HG03565 (cell line): ENCODE measurements at regions not wholly inside any gene's neighbourhood (a gene's known extent, or its start where the extent isn't known, plus 50 kb on each side); places are given as distances from the start of the nearest gene placed in this dataset.
"Not testable (repeated sequence)": the region's sequence is repeated elsewhere in the genome, so short reads cannot be mapped to it uniquely, and the experiment has no call there.

ENCODE experiments used
- ATAC-seq: cut with Tn5 transposase; IDR thresholded peaks from one replicate; pipeline ENCODE4 v1.9.1; 2021; ENCODE audit warnings: mild to moderate bottlenecking, moderate library complexity; ENCODE audit not compliant: unreplicated experiment

DNA sequence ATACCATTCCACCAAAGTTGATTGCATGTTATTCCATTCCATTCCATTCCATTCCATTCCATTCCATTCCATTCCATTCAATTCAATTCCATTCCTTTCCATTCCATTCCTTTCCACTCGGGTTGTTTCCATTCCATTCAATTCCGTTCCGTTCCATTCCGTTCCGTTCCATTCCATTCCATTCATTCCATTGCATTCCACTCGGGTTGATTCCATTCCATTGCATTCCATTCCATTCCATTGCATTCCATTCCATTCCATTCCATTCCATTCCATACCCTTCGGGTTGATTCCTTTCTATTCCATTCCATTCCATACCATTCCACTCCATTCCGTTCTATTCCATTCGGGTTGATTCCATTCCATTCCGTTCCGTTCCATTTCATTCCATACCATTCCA, 166.9 kb downstream of the CWH43 start:
- not testable (repeated sequence) for ATAC-seq

- peak; percentile 42 for ATAC-seq
These were observed 168.4 kb downstream of the CWH43 start for GRCh38 chr4:49154308-49155103.

DNA sequence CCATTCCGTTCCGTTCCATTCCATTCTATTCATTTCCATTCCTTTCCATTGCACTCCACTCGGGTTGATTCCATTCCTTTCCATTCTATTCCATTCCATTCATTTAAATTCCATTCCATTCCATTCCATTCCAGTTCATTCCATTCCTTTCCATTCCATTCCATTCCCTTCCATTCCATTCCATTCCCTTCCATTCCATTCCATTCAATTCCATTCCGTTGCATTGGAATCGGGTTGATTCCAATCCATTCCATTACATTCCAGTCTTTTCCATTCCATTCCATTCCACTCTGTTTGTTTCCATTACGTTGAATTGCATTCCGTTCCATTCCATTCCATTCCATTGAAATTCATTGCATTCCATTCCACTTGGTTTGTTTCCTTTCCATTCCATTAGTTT, 169.2 kb downstream of the CWH43 start:
- ATAC-seq = not testable (repeated sequence)

DNA sequence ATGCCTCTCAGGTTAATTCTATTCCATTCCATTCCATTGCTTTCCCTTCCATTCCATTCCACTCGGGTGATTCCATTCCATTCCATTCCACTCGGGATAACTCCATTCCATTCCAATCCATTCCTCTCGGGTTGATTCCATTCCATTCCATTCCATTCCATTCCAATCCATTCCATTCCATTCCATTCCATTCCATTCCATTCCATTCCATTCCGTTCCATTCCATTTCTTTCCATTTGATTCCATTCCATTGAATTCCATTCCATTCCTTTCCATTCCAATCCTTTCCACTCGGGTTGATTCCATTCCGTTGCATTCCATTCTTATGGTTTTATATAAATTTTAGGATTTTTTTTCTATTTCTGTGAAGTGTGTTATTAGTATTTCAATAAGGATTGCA, 170.2 kb downstream of the CWH43 start:
- not testable (repeated sequence) for ATAC-seq

DNA sequence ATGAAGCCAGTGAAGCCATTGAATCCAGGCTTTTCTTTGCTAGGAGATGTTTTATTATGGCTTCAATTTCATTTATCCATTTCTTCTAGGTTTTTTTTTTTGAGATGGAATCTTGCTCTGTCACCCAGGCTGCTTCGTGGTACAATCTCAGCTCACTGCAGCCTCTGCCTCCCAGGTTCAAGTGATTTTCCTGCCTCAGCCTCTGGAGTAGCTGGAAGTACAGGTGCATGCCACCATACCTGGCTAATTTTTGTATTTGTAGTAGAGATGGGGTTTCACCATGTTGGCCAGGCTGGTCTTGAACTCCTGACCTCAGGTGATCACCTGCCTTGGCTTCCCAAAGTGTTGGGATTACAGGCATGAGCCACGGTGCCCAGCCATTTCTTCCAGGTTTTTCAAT, 171.6 kb downstream of the CWH43 start:
- ATAC-seq = not testable (repeated sequence)

- ATAC-seq = not testable (repeated sequence)
These were observed 175.1 kb downstream of the CWH43 start for GRCh38 chr4:49161111-49161541.

DNA sequence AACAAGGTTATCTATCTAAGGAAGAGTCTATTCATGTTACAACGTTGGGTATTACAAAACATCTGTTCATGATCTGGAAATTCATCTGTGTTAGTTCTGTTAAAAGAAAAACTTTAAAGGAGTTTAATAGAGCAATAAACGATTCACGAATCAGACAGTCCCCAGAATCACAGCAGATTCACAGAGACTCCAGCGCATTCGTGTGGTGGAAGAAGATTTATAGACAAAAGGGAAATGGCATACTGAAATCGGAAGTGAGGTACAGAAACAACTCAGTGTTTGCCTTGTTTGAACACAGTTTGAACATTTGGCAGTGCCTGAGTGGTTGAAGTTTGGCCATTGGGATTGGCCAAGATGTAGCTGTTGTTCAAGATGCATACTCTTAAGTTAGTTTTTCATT, 178.8 kb downstream of the CWH43 start:
- ATAC-seq = not testable (repeated sequence)

DNA sequence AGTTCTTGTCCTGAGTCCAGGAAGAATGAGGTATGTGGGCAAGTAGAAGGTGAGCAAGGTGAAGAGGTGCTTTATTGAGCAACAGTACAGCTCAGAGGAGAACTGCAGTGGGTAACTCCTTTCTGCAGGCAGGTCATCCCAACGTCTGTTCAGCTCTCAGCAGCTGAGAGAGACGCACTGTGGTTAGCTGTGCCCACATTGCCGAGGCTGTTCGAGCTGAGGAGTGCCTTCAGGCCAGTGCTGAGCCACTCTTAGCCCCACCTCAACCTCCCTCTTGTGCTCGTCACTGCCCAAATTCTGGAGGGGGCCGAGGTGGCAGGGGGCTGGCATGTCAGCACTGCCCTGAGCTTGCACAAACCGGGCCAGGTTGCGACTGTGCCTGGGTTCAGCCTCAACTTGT, 191.8 kb downstream of the CWH43 start:
- not testable (repeated sequence) for ATAC-seq

DNA sequence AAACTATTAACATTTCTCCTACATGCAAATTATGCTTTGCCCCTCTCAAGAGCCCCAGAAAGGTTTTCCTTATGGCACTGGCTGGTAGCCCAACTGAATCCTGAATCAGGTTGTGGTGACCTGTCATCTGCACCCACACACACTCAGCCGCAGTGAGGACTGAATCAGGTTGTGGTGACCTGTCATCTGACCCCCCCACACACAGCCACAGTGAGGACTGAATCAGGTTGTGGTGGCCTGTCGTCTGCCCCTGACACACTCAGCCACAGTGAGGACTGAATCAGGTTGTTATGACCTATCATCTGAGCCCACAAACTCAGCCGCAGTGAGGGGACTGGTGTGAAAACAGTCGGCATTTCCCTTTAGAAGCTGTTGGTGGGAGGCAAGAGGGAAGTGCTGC, 195.0 kb downstream of the CWH43 start:
- not testable (repeated sequence) for ATAC-seq

DNA sequence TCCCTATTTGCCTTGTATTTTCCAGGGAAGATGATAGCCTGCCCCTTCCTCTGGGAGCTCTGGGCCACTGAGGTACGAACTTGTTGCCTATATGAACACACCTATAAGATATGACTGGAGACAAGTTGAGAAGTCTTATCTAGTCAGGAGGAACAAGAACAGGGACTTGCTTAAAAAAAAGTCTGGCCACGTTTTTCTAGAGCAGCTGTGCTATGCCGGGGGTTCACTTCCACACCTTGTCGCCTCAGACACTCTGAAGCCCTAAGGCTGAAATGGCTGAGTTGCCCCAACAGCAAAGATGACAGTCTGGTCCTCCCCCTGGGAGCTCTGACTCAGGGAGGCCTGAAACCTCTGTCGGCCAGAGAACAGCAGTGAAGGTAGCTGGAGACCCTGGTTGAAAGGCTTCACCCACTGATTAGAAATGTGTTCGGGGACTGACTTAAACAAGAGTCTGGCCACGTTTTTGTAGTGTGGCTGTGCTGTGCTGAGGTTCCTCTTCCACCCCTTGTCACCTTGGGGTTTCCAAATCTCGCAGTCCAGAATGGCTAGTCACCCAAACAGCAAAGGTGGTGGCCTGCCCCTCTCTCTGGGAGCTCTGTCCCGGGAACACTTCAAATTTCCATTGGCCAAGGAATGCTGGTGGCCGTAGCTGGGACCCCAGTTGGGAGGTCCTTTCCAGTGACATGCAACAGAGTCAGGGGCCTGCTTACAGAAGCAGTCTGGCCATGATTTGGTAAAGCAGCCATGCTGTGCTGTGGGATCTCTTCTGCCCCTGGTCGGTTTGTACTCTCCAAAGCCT, 225.5 kb downstream of the CWH43 start:
- ATAC-seq = not testable (repeated sequence)

DNA sequence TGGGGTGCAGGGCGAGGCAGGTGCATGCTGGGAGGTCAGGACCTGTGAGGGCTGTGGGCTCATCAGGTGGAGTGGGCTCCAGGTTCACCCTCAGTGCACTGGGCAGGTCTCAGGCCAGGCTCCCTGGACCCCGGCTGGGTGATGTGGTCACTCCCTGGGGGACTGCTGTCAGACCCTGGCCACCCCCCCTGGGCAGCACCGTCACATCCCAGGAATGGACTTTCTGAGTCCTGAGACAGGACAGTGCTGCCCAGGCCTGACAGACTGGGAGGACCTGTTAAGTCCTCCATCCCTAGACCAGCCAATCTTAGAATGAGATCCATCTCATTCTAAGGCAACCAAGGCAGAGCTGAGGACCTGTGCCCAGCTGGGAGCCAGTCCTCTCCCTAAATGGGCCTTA, 227.2 kb downstream of the CWH43 start:
- ATAC-seq = not testable (repeated sequence)

- not testable (repeated sequence) for ATAC-seq
These were observed 227.7 kb downstream of the CWH43 start for GRCh38 chr4:49213750-49214149.

DNA sequence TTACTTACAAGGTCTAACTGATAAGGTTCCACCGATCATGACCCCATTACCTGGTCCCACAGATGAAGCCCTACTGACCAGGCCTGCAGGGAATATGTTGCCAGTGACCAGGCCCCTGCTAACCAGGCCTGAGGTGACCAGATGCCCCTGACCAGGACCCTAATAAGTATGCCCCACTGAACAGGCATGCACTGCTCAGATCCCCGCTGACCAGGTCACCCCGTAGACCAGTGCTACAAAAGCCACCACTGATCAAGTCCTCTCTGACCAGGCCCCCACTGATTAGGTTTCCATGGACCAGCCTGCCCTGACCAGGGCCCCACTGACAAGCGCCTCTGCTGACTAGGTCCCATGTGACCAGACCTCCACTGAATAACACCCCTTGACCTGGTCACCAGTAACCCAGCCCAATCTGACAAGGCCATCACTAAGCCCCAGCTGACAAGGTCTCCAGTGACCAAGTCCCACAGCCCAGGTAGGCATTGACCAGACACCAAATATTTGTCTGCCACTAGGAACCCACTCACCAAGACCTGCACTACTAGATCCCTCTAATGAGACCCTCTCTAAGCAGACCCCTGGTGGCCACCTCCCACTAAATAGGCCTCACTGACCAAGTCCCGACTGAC, 228.5 kb downstream of the CWH43 start:
- ATAC-seq = not testable (repeated sequence)

DNA sequence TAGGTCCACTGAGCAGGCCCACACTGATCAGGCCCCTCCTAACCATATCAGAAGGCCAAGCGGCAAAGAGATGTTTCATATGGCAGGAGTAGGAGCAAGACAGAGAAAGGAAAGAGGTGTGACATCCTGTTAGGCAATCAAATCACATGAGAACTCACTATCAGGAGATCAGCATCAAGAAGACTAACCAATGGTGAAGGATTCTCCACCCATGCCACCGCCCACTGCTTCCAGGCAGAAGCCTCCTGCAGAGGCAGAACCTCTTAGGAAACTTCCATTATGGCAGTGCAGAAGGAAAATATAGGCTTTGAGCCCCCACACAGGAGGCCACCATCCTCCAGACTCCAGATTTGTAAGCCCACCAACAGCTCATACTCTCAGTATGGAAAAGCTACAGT, 229.0 kb downstream of the CWH43 start:
- not testable (repeated sequence) for ATAC-seq

DNA sequence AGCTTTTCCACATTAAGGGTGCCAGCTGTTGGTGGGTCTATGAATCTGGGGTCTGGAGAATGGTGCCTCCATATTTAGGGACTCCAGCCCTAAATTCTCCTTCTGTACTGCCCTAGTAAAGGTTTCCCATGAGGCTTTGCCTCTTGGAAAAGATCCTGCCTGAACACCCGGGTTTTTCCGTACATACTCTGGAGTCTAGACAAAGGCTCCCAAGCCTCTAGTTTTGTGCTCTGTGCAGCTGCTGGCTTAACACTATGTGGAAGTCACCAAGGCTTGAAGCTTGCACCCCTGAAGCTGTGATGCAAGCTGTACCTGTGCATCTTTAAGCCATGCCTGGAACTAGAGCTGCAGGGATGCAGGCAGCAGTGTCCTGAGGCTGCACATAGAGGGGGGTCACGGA, 230.5 kb downstream of the CWH43 start:
- ATAC-seq = not testable (repeated sequence)

DNA sequence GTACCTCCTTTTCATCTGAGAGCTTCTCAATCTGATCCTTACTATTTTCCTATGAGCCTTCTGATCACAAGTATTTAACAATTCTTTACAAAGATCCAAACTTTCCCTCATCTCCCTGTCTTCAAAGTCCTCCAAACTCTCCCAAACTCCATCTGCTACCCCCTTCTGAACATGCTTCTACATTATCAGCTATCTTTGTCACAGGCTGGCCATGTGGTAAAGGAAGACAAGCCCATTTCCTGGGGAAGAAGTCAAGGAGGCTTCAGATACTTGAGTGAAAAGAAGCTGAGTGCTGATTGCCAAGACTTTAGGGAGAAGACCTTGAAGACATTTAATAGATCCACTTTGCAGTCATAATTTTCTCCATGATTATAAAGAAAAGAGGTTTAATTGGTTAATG, 231.4 kb downstream of the CWH43 start:
- no peak for ATAC-seq

- ATAC-seq = not testable (repeated sequence)
These were observed 232.0 kb downstream of the CWH43 start for GRCh38 chr4:49218094-49218493.

DNA sequence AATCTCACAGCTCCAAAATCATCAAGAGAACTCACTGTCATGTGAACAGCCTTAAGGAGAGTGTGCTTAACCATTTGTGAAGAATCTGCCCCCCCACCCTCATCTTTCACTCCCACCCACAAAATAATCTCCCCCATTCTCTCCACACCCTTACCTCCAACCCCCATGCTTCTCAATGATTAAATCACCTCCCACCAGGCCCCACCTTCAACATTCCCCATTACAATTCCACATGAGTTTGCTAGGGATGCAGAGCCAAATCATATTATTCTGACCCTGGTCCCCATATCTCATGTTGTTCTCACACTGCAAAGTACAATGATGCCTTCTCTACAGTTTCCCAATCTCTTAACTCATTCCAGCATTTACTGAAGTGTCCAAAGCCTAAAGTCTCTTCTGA, 232.9 kb downstream of the CWH43 start:
- not testable (repeated sequence) for ATAC-seq

DNA sequence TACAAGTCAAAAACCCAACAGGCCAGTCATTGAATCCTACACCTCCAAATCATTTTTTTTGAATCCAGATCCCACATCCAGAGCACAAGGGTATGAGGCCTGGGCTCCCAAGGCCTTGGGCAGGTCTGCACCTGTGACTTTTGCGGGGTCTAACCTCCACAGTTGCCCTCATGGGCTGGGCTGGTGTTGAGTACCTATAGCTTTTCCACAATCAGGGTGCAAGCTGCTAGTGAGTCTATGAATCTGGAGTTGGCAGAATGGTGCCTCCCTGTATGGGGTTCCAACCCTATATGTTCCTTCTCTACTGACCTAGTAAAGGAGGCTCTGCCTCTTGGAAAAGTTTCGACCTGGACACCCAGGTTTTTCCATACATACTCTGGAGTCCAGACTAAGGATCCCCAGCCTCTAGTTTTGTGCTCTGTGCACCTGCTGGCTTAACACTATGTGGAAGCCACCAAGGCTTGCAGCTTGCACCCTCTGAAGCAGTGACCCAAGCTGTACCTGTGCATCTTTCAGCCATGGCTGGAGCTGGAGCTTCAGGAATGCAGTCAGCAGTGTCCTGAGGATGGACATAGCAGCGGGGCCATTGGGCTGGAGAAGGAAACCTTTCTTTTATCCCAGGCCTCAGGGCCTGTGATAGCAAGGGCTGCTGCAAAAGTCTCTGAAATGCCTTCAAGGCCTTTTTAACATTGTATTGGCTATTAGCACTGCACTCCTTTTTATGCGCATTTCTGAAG, 233.6 kb downstream of the CWH43 start:
- not testable (repeated sequence) for ATAC-seq

DNA sequence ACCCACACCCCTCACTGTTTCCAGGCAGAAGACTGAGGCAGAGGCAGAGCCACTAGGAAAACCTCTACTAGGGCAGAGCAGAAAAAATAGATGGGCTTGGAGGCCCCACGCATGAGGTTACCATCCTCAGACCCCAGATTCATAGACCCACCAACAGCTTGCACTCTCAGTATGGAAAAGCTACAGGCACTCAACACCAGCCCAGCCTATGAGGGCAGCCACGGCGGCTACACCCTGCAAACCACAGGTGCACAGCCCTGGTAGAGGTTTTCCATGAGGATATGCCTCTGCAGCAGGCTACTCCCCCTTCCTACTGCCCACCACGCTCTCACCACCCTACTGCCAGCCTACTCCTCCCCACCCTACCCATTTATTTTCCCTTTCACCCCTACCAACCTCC, 235.1 kb downstream of the CWH43 start:
- no peak for ATAC-seq

DNA sequence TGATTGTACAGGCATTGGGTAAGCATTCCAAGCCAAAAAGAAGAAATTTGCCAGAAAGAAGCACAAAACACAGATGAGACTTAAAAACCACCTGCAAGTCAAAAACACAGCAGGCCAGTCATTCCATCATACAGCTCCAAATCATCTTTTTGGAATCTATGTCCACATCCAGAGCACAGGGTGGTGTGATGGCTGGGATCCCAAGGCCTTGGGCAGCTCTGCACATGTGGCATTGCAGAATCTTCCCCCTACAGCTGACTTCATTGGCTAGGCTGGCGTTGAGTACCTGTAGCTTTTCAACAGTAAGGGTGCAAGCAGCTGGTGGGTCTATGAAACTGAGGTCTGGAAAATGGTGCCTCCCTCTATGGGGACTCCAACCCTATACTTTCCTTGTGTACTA, 236.7 kb downstream of the CWH43 start:
- not testable (repeated sequence) for ATAC-seq
